GM23338 (cell line): ENCODE measurements at regions not wholly inside any gene's neighbourhood (a gene's known extent, or its start where the extent isn't known, plus 50 kb on each side); places are given as distances from the start of the nearest gene placed in this dataset.

Experiments used
- JUNB ChIP-seq: IDR thresholded peaks from one replicate; pipeline ENCODE4 v1.6.1; 2016; ENCODE audit warnings: antibody characterized with exemption; ENCODE audit not compliant: unreplicated experiment
- ZNF331 ChIP-seq: fragments of 250-450 bp; sonication (Bioruptor Pico); IDR thresholded peaks from 2 replicates; pipeline ENCODE4 v1.5.0; 2020; ENCODE audit warnings: low read depth, mild to moderate bottlenecking, moderate library complexity

GRCh38 chr16:82263521-82264143, 93.6 kb upstream of the MPHOSPH6 start:
- no peak for TF ChIP-seq ZNF331 (CRISPR knock-in tag)
- TF ChIP-seq JUNB, result no peak
